AG09319 (cell line): ENCODE measurements at regions not wholly inside any gene's neighbourhood (a gene's known extent, or its start where the extent isn't known, plus 50 kb on each side); places are given as distances from the start of the nearest gene placed in this dataset.
"Not testable (repeated sequence)": the region's sequence is repeated elsewhere in the genome, so short reads cannot be mapped to it uniquely, and the experiment has no call there.

Experiments used
- DNase-seq: peaks from one replicate; pipeline ENCODE4 v3.0.0-alpha.2; 2010; ENCODE audit warnings: low read depth; ENCODE audit errors: extremely low read depth
- TF ChIP-seq, protein P1 (sequence below): IDR thresholded peaks from 2 replicates; pipeline ENCODE4 v1.5.1; 2011; ENCODE audit warnings: low read depth, mild to moderate bottlenecking, inconsistent platforms, low read length, moderate library complexity

DNA sequence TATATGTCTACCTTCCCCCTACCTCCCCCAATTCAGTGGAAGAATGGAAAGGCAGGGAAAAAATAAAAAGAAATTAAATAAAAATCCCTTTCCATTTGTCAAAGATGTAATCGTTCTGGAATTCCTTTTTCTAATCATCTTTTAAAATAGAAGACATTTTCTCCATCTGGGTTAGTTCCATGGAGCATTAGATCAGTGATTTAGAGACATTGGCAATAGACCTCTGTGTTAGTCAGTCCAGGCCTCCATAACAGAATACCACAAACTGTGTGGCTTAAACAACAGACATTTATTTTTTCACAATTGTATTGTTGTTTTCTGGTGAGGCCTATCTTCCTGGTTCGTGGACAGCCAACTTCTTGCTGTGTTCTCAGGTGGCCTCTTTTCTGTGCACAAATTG is 516.6 kb upstream of the DAB2 start:
- no peak for DNase-seq
- TF ChIP-seq, protein P1, sequence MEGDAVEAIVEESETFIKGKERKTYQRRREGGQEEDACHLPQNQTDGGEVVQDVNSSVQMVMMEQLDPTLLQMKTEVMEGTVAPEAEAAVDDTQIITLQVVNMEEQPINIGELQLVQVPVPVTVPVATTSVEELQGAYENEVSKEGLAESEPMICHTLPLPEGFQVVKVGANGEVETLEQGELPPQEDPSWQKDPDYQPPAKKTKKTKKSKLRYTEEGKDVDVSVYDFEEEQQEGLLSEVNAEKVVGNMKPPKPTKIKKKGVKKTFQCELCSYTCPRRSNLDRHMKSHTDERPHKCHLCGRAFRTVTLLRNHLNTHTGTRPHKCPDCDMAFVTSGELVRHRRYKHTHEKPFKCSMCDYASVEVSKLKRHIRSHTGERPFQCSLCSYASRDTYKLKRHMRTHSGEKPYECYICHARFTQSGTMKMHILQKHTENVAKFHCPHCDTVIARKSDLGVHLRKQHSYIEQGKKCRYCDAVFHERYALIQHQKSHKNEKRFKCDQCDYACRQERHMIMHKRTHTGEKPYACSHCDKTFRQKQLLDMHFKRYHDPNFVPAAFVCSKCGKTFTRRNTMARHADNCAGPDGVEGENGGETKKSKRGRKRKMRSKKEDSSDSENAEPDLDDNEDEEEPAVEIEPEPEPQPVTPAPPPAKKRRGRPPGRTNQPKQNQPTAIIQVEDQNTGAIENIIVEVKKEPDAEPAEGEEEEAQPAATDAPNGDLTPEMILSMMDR = no peak

DNA sequence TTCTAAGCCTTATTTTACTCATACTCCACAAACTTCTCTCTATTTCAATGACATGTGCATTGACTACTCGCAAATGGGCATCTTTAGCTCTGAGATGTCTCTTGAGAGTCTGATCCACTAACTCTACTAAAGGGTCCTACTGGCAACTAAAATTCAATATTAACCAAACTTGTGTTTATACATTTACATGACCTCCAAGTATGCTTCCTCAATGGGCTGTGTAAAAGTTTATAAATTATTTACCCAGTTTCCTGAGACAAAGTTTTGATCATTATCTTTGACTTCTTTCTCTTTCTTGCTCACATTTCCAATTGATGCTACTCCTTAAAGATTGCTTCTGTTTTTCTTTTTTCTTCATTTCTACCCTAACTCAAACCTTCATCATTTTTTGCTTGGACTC is 510.1 kb upstream of the DAB2 start:
- DNase-seq = no peak
- TF ChIP-seq, protein P1 = no peak

DNA sequence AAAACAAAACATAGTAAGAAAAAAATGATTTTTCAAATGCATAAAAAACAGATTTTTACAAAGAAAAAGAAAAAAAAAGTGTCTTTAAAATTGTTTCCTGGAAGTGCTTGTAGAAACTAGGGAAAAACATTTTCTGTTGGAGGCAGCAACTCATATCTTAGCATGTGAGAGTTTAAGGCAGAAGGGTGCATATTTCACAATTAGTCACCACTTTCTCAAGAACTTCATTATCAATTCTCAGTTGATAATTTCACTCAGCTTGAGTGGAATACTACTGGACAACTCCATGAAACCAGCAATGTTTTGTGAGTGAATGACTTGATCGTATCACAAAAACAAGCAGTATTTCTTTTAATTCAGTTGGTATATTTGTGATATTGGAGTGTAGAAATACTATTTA is 508.3 kb upstream of the DAB2 start:
- DNase-seq = no peak
- TF ChIP-seq, protein P1 = no peak

DNA sequence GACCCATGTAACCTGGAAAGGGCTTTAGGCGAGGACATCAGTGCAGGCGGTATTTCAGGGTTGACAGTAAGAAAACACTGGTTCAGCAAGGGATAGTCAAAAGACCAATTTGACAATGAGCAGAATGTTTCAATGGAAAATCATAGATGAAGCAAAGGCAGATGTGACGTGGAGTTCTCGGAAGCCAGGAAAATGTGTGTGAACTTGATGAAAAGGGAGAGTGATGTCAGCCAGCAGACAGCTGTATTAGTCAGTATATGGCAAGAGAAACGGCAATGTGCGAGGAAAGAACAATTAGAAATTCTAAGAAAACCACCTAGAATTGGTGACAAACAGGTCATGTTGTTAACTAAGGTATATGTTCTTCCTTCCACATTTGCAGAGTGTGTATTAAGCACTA is 503.9 kb upstream of the DAB2 start:
- DNase-seq = no peak
- TF ChIP-seq, protein P1 = no peak

DNA sequence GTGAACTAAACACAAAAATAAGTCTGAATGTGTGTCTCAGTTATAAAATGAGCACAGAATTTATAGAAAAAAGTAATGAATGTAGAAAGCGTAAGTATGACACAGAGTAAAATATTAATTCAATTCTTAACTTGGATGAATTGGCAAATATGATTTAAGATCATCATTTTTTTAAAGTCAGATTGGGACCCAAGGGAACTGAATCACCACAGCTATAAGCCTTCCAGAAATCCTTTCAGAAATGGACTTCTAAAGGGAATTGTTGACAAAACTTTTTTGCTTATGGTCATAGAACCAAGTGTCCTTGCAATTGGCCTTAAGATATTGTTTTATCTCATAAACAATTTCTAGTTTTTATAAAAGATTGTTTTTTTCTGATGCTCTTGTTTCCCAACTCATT is 495.1 kb upstream of the DAB2 start:
- DNase-seq = no peak
- TF ChIP-seq, protein P1 = no peak

DNA sequence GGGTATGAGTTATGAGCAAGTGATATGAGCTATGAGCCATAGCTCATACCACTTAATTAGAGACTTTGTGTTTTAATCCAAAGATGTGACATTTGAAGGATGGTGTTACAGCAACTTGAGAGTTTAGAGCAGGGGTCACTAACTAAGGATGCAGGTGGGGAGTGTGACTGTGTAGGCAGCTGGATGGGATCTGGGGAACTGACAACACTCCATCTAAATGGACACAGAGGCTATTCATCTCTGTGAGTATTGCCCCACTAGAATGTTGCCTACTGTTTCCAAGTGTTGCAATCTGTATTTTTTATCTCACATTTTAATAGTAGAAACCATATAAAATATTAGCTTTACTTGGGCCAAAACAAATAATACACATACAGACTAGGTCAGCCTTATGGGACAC is 488.1 kb upstream of the DAB2 start:
- DNase-seq = no peak
- TF ChIP-seq, protein P1 = no peak

DNA sequence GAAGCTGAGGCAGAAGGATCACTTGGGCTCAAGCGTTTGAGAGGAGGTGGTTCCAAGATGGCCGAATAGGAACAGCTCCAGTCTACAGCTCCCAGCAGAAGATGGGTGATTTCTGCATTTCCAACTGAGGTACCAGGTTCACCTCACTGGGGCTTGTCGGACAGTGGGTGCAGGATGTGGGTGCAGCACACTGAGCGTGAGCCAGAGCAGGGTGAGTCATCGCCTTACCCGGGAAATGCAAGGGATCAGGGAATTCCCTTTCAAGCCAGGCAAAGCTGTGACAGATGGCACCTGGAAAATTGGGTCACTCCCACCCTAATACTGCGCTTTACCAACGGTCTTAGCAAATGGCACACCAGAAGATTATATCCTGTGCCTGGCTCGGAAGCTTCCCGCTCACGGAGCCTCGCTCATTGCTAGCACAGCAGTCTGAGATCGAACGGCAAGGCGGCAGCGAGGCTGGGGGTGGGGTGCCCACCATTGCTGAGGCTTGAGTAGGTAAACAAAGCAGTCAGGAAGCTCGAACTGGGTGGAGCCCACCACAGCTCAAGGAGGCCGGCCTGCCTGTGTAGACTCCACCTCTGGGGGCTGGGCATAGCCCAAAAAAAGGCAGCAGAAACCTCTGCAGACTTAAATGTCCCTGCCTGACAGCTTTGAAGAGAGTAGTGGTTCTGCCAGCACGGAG is 482.6 kb upstream of the DAB2 start:
- not testable (repeated sequence) for DNase-seq

DNA sequence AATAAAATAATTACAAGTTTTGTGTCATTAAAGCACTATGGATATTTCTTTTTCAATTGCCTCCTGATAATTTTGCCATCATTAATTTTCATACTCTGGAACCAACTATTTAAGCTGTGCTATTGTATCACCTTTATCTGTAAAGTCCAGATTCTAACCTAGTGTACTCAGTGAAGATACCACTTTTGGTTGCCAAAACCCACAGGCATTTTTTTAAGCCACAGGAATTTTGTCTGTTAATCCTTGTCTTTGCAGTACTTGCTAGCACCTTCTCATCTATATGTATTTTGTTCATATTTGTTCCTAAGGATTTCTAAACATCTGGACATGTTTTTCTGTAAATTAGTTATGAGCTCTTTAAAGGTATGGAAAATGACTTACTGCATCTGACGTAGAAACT is 481.4 kb upstream of the DAB2 start:
- no peak for DNase-seq
- TF ChIP-seq, protein P1 = no peak
